IPS-18c (cell line): ENCODE measurements at regions not wholly inside any gene's neighbourhood (a gene's known extent, or its start where the extent isn't known, plus 50 kb on each side); places are given as distances from the start of the nearest gene placed in this dataset.

Experiments
- H3K4me3 ChIP-seq: 2 replicates; pipeline ENCODE4 v1.7.0; 2013; ENCODE audit warnings: low read depth, mild to moderate bottlenecking, low read length, moderate library complexity; ENCODE audit not compliant: insufficient read depth
- H3K9me3 ChIP-seq: one replicate; pipeline ENCODE4 v1.6.1; 2013; ENCODE audit warnings: mild to moderate bottlenecking, low read length, moderate library complexity; ENCODE audit not compliant: control insufficient read depth, insufficient read depth

DNA sequence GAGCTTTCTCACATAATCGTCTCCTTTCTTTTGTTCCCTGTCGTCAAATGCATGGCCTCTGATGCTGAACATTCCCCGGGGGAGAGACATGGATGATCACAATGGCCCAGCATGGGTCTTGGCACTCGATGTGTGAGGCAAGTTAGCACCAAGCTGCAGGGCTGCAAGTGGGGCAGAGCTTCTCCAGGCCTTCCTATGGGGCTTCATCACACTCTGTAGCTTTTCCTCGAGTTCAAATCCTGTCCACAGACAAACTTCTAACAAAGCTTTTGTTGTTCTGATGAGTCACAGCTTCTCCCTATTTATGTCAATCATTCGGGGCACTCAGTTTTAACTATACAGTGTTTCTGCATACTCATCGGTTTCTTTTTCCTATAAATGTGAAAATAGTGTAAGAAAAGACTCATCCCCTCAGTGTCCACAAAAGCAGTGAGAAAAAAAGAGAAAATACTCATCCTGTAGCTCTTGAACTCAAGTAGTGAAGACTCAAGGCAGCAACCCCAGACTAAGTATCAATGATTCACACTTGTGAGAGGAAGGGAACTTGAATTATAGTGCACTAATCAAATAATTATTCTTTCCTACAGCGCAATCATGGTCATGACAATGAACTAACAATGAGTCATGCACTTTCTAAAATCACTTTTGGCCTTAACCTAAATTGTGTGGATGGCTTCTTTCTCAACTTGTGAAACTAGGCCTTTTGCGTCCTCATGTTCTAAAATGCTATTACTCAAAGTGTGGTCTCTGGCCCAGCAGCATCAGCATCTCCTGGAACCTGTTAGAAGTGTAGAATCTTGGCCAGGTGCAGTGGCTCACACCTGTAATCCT, 68.4 kb upstream of the NOX3 start:
- no peaks in the 10 kb centered on the region for H3K9me3 ChIP-seq
- H3K4me3 ChIP-seq = no peak overlapping the region

DNA sequence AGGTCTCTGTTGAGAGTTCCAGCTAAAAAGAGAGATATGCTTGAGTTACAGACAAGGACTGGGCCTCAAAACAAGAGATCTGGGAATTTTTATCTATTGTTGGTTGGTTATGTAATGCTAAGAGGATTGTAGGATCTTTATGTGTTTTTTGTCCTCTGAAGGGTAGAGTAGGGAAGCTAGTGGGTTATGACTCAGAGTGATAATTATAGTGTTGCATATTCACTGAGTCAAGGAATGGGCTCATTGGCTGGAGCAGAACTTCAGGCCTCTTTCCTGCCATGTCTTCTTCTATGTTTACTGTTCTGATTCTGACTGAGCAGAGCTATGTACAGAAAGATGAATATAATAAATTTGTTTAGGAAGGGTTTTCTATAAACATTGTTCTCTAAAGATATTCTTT, 66.1 kb upstream of the NOX3 start:
- no peaks in the 10 kb centered on the region for H3K9me3 ChIP-seq
- H3K4me3 ChIP-seq = no peak overlapping the region

DNA sequence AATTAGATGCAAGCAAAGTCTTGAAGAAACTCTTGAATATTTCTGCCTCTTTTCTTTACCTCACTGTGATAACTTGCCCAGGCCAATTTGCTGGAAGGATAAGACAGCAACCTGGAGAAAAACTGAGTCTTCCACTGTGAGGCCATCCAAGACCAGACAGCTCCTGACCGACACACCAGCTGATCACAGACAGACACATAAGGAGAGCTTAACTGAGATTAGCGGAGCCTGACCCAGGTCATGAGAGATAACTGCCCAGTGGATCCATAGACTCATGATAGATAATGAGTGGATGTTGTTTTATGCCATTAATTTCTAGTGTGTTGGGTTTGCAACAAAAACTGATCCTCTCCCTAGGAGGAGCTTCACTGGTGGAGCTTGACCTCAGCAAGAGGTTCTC, 64.4 kb upstream of the NOX3 start:
- H3K9me3 ChIP-seq = no peaks in the 10 kb centered on the region
- no peak overlapping the region for H3K4me3 ChIP-seq

DNA sequence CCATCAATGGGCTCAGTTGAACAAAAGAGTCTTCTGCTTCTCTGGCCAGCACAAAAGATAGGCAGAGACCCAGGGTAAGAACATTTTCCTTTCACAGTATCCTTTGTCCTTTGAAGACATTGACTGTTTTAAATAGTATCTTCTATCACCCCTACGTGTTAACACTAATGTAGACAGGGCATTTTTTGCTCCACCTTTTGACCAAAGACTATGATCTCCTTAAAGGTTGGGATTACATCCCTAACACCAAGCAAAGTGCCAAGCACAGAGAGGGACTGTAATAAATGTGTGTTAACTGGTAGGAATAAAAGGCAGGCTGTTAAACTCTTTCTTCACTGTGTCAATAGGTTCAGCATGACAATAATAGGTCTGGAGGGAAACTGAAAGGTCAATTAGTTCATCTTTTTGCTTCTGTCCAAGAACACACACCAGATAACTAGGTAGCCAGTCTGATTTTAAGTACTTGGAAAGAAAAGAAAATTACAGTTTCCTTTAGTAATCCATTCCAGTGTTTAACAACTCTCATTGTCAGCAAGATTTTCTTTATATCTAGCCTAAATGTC, 63.6 kb upstream of the NOX3 start:
- H3K4me3 ChIP-seq = no peak overlapping the region
- no peaks in the 10 kb centered on the region for H3K9me3 ChIP-seq

GRCh38 chr6:155517294-155517693, 61.7 kb upstream of the NOX3 start:
- Histone ChIP-seq H3K9me3 (no peaks in the 10 kb centered on the region), H3K4me3 (no peak overlapping the region)

- no peaks in the 10 kb centered on the region for H3K9me3 ChIP-seq
These were observed 55.2 kb upstream of the NOX3 start for GRCh38 chr6:155510879-155511278.

DNA sequence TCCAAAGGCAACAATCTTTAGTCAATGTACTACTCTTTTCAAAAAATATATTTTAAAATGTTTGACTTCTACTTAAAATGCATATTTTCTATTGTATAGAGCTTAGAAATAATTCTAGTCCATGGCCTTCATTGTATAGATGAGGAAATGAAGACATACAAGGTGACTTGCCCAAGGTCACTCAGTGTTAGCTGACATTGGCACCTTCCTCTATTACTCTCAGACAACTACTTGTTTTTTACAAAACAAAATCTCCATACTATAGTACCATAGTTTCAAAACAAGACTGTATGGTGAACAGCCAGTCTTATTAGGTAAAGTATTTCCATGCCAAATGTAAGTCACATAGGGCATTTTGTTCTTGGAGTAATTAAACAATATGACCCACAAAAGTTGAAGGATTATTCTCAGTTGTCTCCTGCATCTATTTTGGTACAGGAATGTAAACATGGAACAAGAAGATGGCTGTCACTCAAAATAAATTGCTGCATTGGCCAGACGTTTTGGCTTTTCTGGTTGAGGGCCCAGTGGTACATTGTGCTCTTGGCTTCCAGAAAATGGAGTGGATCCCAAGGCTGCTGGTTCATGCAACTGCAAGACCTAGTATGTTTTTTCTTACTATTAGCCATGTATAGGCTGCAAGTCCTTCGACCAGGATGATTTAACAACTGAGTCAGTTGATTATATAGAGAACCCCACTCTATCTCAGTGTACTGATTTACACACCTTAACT, 54.3 kb upstream of the NOX3 start:
- Histone ChIP-seq H3K4me3 (no peak overlapping the region), H3K9me3 (no peaks in the 10 kb centered on the region)

More at GRCh38 chr6:155510879-155511278, 55.2 kb upstream of the NOX3 start:
- H3K4me3 ChIP-seq = no peak overlapping the region

- Histone ChIP-seq H3K9me3 (no peaks in the 10 kb centered on the region), H3K4me3 (no peak overlapping the region)
These were observed 50.0 kb upstream of the NOX3 start for GRCh38 chr6:155505608-155505989.
